Kidney tubule cell (primary cell): ENCODE measurements at regions not wholly inside any gene's neighbourhood (a gene's known extent, or its start where the extent isn't known, plus 50 kb on each side); places are given as distances from the start of the nearest gene placed in this dataset.
"Not testable (repeated sequence)": the region's sequence is repeated elsewhere in the genome, so short reads cannot be mapped to it uniquely, and the experiment has no call there.

ENCODE experiments used
- DNase-seq: peaks from one replicate; pipeline ENCODE4 v3.0.0-alpha.2; 2018; ENCODE audit warnings: low spot score

GRCh38 chr10:65270969-65271368 is 1654.9 kb upstream of the LRRTM3 start:
- DNase-seq = no peak

GRCh38 chr10:65273115-65273514 is 1652.7 kb upstream of the LRRTM3 start:
- DNase-seq = no peak

- no peak for DNase-seq
Observed at GRCh38 chr10:65275296-65275695, 1650.5 kb upstream of the LRRTM3 start.

GRCh38 chr10:65284495-65285041 is 1641.3 kb upstream of the LRRTM3 start:
- no peak for DNase-seq

- not testable (repeated sequence) for DNase-seq
Observed at GRCh38 chr10:65285726-65286125, 1640.1 kb upstream of the LRRTM3 start.

GRCh38 chr10:65291286-65291685 is 1634.5 kb upstream of the LRRTM3 start:
- DNase-seq = no peak

GRCh38 chr10:65292551-65292950 is 1633.3 kb upstream of the LRRTM3 start:
- DNase-seq = no peak

- no peak for DNase-seq
Observed at GRCh38 chr10:65294329-65294728, 1631.5 kb upstream of the LRRTM3 start.

- no peak for DNase-seq
Observed at GRCh38 chr10:65301181-65301580, 1624.7 kb upstream of the LRRTM3 start.

GRCh38 chr10:65306201-65306600 is 1619.6 kb upstream of the LRRTM3 start:
- DNase-seq = no peak

- no peak for DNase-seq
Observed at GRCh38 chr10:65312876-65313275, 1613.0 kb upstream of the LRRTM3 start.

- peak; percentile 17 for DNase-seq
Observed at GRCh38 chr10:65313406-65313805, 1612.4 kb upstream of the LRRTM3 start.

- no peak for DNase-seq
Observed at GRCh38 chr10:65314253-65314652, 1611.6 kb upstream of the LRRTM3 start.

- DNase-seq = no peak
Observed at GRCh38 chr10:65319493-65319892, 1606.3 kb upstream of the LRRTM3 start.

GRCh38 chr10:65320236-65321026 is 1605.4 kb upstream of the LRRTM3 start:
- DNase-seq = no peak

GRCh38 chr10:65323802-65324201 is 1602.0 kb upstream of the LRRTM3 start:
- no peak for DNase-seq

- no peak for DNase-seq
Observed at GRCh38 chr10:65325913-65326312, 1599.9 kb upstream of the LRRTM3 start.

GRCh38 chr10:65328486-65328885 is 1597.3 kb upstream of the LRRTM3 start:
- no peak for DNase-seq

- DNase-seq = no peak
Observed at GRCh38 chr10:65335311-65335710, 1590.5 kb upstream of the LRRTM3 start.

- DNase-seq = no peak
Observed at GRCh38 chr10:65340340-65340739, 1585.5 kb upstream of the LRRTM3 start.

- no peak for DNase-seq
Observed at GRCh38 chr10:65341323-65341925, 1584.4 kb upstream of the LRRTM3 start.

GRCh38 chr10:65342245-65342644 is 1583.6 kb upstream of the LRRTM3 start:
- DNase-seq = no peak

- no peak for DNase-seq
Observed at GRCh38 chr10:65346466-65346865, 1579.4 kb upstream of the LRRTM3 start.
